ENCODE measurements at regions not wholly inside any gene's neighbourhood (a gene's known extent, or its start where the extent isn't known, plus 50 kb on each side); places are given as distances from the start of the nearest gene placed in this dataset.

DNA sequence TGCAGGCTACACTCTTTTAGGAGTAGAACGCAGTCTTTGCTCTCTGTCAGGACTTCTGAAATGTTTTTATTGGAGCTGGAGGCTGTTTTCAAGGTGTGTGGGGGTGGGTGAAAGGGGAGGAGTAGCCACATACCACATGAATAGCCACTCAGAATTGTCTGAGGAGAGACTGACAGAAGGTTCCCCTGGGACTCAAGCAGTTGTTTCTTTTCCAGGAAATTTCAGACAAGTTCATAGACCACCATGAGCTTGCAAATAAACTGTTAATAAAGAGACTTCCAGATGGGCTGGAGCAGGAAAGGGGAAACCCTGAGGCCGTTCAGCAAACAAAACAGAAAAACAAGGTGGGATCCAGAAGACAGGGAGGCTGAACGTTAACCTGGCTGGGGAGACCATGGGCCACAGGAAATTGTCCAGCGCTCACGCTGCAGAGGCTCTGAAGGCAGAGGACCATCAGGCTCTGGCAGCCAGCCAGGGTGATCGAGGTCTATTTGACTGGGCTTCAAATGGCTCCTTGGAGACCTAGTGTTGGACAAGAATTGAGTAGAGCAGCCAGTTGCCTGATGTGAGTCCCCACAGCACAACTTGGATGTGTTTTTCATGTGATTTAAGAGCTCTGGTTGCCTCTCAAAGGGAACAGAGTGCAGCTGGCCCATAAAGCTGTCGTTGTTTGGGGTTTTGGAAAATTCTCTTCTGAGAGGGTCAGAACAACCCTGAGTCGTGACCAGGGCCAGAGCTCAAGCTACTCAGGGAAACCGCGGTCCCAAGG, 159.2 kb upstream of the RAI14 start (continued):
- TF ChIP-seq, protein P1, sequence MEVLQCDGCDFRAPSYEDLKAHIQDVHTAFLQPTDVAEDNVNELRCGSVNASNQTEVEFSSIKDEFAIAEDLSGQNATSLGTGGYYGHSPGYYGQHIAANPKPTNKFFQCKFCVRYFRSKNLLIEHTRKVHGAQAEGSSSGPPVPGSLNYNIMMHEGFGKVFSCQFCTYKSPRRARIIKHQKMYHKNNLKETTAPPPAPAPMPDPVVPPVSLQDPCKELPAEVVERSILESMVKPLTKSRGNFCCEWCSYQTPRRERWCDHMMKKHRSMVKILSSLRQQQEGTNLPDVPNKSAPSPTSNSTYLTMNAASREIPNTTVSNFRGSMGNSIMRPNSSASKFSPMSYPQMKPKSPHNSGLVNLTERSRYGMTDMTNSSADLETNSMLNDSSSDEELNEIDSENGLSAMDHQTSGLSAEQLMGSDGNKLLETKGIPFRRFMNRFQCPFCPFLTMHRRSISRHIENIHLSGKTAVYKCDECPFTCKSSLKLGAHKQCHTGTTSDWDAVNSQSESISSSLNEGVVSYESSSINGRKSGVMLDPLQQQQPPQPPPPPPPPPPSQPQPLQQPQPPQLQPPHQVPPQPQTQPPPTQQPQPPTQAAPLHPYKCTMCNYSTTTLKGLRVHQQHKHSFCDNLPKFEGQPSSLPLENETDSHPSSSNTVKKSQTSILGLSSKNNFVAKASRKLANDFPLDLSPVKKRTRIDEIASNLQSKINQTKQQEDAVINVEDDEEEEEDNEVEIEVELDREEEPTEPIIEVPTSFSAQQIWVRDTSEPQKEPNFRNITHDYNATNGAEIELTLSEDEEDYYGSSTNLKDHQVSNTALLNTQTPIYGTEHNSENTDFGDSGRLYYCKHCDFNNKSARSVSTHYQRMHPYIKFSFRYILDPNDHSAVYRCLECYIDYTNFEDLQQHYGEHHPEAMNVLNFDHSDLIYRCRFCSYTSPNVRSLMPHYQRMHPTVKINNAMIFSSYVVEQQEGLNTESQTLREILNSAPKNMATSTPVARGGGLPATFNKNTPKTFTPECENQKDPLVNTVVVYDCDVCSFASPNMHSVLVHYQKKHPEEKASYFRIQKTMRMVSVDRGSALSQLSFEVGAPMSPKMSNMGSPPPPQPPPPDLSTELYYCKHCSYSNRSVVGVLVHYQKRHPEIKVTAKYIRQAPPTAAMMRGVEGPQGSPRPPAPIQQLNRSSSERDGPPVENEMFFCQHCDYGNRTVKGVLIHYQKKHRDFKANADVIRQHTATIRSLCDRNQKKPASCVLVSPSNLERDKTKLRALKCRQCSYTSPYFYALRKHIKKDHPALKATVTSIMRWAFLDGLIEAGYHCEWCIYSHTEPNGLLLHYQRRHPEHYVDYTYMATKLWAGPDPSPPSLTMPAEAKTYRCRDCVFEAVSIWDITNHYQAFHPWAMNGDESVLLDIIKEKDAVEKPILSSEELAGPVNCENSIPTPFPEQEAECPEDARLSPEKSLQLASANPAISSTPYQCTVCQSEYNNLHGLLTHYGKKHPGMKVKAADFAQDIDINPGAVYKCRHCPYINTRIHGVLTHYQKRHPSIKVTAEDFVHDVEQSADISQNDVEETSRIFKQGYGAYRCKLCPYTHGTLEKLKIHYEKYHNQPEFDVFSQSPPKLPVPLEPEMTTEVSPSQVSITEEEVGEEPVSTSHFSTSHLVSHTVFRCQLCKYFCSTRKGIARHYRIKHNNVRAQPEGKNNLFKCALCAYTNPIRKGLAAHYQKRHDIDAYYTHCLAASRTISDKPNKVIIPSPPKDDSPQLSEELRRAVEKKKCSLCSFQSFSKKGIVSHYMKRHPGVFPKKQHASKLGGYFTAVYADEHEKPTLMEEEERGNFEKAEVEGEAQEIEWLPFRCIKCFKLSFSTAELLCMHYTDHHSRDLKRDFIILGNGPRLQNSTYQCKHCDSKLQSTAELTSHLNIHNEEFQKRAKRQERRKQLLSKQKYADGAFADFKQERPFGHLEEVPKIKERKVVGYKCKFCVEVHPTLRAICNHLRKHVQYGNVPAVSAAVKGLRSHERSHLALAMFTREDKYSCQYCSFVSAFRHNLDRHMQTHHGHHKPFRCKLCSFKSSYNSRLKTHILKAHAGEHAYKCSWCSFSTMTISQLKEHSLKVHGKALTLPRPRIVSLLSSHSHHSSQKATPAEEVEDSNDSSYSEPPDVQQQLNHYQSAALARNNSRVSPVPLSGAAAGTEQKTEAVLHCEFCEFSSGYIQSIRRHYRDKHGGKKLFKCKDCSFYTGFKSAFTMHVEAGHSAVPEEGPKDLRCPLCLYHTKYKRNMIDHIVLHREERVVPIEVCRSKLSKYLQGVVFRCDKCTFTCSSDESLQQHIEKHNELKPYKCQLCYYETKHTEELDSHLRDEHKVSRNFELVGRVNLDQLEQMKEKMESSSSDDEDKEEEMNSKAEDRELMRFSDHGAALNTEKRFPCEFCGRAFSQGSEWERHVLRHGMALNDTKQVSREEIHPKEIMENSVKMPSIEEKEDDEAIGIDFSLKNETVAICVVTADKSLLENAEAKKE (CRISPR knock-in tag; IDR thresholded peaks at IDR 0.05): no peak
- TF ChIP-seq, protein P2, sequence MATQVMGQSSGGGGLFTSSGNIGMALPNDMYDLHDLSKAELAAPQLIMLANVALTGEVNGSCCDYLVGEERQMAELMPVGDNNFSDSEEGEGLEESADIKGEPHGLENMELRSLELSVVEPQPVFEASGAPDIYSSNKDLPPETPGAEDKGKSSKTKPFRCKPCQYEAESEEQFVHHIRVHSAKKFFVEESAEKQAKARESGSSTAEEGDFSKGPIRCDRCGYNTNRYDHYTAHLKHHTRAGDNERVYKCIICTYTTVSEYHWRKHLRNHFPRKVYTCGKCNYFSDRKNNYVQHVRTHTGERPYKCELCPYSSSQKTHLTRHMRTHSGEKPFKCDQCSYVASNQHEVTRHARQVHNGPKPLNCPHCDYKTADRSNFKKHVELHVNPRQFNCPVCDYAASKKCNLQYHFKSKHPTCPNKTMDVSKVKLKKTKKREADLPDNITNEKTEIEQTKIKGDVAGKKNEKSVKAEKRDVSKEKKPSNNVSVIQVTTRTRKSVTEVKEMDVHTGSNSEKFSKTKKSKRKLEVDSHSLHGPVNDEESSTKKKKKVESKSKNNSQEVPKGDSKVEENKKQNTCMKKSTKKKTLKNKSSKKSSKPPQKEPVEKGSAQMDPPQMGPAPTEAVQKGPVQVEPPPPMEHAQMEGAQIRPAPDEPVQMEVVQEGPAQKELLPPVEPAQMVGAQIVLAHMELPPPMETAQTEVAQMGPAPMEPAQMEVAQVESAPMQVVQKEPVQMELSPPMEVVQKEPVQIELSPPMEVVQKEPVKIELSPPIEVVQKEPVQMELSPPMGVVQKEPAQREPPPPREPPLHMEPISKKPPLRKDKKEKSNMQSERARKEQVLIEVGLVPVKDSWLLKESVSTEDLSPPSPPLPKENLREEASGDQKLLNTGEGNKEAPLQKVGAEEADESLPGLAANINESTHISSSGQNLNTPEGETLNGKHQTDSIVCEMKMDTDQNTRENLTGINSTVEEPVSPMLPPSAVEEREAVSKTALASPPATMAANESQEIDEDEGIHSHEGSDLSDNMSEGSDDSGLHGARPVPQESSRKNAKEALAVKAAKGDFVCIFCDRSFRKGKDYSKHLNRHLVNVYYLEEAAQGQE (IDR thresholded peaks at IDR 0.05; ENCODE audit: unreplicated experiment): no peak
- TF ChIP-seq ZNF114 (CRISPR knock-in tag; IDR thresholded peaks at IDR 0.05): no peak
- TF ChIP-seq, protein P3, sequence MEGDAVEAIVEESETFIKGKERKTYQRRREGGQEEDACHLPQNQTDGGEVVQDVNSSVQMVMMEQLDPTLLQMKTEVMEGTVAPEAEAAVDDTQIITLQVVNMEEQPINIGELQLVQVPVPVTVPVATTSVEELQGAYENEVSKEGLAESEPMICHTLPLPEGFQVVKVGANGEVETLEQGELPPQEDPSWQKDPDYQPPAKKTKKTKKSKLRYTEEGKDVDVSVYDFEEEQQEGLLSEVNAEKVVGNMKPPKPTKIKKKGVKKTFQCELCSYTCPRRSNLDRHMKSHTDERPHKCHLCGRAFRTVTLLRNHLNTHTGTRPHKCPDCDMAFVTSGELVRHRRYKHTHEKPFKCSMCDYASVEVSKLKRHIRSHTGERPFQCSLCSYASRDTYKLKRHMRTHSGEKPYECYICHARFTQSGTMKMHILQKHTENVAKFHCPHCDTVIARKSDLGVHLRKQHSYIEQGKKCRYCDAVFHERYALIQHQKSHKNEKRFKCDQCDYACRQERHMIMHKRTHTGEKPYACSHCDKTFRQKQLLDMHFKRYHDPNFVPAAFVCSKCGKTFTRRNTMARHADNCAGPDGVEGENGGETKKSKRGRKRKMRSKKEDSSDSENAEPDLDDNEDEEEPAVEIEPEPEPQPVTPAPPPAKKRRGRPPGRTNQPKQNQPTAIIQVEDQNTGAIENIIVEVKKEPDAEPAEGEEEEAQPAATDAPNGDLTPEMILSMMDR (conservative IDR thresholded peaks at IDR 0.05; ENCODE audit: low read depth in 2 of 2): no peak
- TF ChIP-seq, protein P4, sequence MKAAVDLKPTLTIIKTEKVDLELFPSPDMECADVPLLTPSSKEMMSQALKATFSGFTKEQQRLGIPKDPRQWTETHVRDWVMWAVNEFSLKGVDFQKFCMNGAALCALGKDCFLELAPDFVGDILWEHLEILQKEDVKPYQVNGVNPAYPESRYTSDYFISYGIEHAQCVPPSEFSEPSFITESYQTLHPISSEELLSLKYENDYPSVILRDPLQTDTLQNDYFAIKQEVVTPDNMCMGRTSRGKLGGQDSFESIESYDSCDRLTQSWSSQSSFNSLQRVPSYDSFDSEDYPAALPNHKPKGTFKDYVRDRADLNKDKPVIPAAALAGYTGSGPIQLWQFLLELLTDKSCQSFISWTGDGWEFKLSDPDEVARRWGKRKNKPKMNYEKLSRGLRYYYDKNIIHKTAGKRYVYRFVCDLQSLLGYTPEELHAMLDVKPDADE (IDR thresholded peaks at IDR 0.05): no peak
- no peak for TF ChIP-seq STAT1 (IDR thresholded peaks at IDR 0.05; ENCODE audit: unreplicated experiment)

All from GM23338 (cell line).